ENCODE measurements at regions not wholly inside any gene's neighbourhood (a gene's known extent, or its start where the extent isn't known, plus 50 kb on each side); places are given as distances from the start of the nearest gene placed in this dataset.
A peak's percentile ranks its signal among the peaks of the same experiment; 100 is the strongest.

DNA sequence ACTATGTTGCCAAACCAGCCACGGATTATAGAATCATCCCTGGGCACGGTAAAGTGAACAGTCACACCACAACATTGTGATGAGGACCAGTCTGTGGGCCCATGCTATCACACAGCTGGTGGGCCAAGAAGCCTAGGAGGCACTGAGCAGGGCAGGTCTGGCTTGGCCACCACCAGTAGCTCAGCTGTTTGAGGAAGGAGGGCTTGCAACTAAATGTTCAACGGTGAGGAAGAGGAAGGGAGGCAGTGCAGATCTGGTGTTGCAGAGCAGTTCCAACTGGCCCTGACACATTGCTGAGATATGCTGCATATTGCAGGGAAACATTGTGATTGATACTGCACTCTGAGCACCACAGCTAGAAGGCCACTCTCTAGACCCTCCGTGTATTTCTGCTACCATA is 77.9 kb upstream of the ATG10 start:
- no peaks in the 10 kb centered on the region for H3K27me3 ChIP-seq (ENCODE audit: insufficient read depth, low read length)
- no peak overlapping the region for H3K4me3 ChIP-seq (ENCODE audit: low read length)
- H3K9me3 ChIP-seq (ENCODE audit: low read length): peaks cover 15% of the 10 kb centered on the region
- no peaks in the 10 kb centered on the region for H3K4me1 ChIP-seq (ENCODE audit: insufficient read depth, low read length)
- no peak overlapping the region for H2AFZ ChIP-seq (ENCODE audit: low read depth, low read length)
- H3K36me3 ChIP-seq (ENCODE audit: insufficient read depth, low read length): no peaks in the 10 kb centered on the region

DNA sequence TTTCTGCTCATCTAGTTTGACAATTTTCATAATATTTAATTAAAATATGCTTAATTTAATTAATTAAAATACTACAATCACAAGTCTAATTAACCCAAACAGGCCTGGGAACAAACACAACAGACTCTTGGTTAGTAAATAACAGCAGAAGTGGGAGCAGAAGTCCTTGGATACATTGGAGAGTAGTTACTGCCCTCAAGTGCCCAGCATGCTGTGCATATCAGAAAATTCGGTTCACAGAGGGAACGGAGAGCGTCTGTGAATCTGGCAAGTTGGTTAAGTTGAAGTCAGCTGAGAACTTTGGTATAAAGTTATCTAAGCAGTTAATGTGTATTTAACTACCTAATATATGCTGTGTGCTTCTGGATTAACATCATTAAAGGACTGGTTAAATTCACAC is 87.0 kb upstream of the ATG10 start:
- Histone ChIP-seq H3K27me3 (ENCODE audit: insufficient read depth, low read length) (no peaks in the 10 kb centered on the region), H3K4me3 (ENCODE audit: low read length) (no peak overlapping the region), H2AFZ (ENCODE audit: low read depth, low read length) (no peak overlapping the region)

DNA sequence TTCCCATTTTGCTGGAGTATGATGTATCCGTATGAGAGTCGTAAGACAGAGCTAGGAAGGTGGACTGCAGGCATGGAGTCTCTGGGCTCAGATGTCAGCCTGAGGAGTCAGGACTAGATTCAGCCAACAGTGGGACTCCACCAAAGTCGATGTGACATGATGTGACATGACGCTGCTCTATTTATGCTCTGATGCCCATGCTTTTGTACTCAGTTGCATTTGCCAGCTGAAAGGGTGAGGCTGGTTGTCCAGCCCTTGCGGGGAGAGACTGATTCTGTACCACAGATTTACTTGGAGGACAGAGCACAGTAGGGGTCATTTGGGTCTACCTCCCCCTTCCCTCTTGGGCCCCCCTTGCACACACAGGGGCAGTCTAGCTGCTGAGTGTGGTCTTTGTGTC is 88.5 kb upstream of the ATG10 start:
- H2AFZ ChIP-seq (ENCODE audit: low read depth, low read length): no peak overlapping the region
- H3K4me1 ChIP-seq (ENCODE audit: insufficient read depth, low read length): no peaks in the 10 kb centered on the region
- H3K4me3 ChIP-seq (ENCODE audit: low read length): no peak overlapping the region
- no peaks in the 10 kb centered on the region for H3K9me3 ChIP-seq (ENCODE audit: low read length)
- H3K27me3 ChIP-seq (ENCODE audit: insufficient read depth, low read length): no peaks in the 10 kb centered on the region
- H3K36me3 ChIP-seq (ENCODE audit: insufficient read depth, low read length): no peaks in the 10 kb centered on the region

More for the DNA sequence above, 87.0 kb upstream of the ATG10 start:
- Histone ChIP-seq H3K9me3 (ENCODE audit: low read length) (peaks cover 6% of the 10 kb centered on the region), H3K4me1 (ENCODE audit: insufficient read depth, low read length) (no peaks in the 10 kb centered on the region), H3K36me3 (ENCODE audit: insufficient read depth, low read length) (no peaks in the 10 kb centered on the region)

DNA sequence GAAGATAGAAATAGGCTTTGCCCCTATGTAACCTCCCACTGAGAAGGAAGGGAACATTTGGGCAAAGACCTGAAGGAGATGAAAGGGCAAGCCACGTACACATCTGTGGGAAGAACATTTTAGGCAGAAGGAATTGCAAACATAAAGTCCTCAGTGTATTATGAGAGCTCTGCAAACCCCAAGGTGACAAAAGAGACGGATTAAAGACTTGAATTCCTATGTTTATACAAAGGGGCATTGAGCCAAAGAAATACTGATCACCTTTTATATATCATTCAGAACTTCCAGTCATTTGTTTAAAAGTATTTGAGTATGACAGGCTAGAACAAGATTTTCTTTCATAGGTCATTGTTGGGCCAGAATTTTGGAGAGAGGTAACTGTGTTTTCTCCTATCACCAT is 90.2 kb upstream of the ATG10 start:
- H3K36me3 ChIP-seq (ENCODE audit: insufficient read depth, low read length): no peaks in the 10 kb centered on the region
- H2AFZ ChIP-seq (ENCODE audit: low read depth, low read length): no peak overlapping the region
- H3K4me3 ChIP-seq (ENCODE audit: low read length): no peak overlapping the region
- no peaks in the 10 kb centered on the region for H3K4me1 ChIP-seq (ENCODE audit: insufficient read depth, low read length)
- H3K27me3 ChIP-seq (ENCODE audit: insufficient read depth, low read length): no peaks in the 10 kb centered on the region
- no peaks in the 10 kb centered on the region for H3K9me3 ChIP-seq (ENCODE audit: low read length)

DNA sequence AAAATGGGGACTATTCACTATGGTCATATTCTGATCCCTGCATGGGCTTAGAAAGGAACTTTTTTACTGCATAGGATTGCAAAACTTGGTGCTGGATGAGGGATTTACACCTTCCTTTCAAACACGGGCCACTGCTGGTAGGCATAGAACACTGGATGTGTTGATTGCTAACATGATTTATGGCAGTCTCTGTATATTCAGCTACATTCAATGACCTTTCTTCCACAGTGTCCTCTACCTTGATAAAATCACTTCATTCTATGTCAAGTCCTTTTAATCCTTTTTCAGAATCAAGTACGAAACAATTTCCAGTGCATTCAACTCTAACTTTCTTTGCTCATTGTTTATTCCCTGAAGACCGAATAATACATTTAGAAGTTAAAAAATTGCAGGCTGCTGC is 91.9 kb upstream of the ATG10 start:
- Histone ChIP-seq H3K4me3 (ENCODE audit: low read length) (no peak overlapping the region), H3K4me1 (ENCODE audit: insufficient read depth, low read length) (no peaks in the 10 kb centered on the region), H3K9me3 (ENCODE audit: low read length) (no peaks in the 10 kb centered on the region), H3K27me3 (ENCODE audit: insufficient read depth, low read length) (no peaks in the 10 kb centered on the region), H2AFZ (ENCODE audit: low read depth, low read length) (no peak overlapping the region), H3K36me3 (ENCODE audit: insufficient read depth, low read length) (no peaks in the 10 kb centered on the region)

DNA sequence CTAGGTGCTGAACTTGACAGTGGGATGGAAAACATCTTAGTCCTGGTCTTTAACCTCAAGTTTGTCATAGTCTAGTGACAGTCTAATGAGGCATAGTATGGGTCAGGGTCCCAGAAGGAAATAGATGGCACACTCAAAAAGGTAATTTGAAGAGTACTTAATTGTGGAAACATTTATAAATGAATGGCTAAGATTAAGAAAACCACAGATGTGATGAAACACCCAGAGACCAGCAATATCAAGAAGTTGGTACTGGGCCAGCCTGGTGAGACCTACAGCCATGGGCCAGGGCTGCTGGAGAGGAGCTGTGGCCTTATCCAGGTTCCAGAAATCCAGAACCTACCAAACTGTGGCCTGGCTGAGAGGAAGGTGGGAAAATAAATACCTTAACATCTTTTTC is 93.5 kb upstream of the ATG10 start:
- no peaks in the 10 kb centered on the region for H3K27me3 ChIP-seq (ENCODE audit: insufficient read depth, low read length)
- H3K4me3 ChIP-seq (ENCODE audit: low read length): no peak overlapping the region
- no peaks in the 10 kb centered on the region for H3K9me3 ChIP-seq (ENCODE audit: low read length)
- no peaks in the 10 kb centered on the region for H3K4me1 ChIP-seq (ENCODE audit: insufficient read depth, low read length)
- no peak overlapping the region for H2AFZ ChIP-seq (ENCODE audit: low read depth, low read length)
- H3K36me3 ChIP-seq (ENCODE audit: insufficient read depth, low read length): no peaks in the 10 kb centered on the region

DNA sequence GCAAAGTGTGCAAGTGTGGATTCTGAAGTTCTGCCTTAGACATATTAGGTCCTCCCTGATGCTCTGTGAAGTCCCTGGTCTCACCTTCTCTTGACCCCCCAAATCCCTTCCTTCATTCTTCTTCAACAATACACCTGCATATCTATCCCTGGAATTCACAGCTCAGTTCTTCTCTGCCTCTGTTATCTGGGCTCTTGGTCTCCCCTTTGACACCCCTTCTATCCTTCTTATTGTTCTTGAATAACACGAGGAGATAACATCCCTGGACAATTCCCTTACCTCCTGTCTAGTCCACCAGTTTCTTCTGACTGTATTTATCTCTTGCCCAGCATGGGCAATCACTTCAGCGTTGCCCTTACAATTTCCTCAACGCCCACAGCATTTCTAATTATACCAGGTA is 104.8 kb upstream of the ATG10 start:
- Histone ChIP-seq H3K4me1 (ENCODE audit: insufficient read depth, low read length) (no peaks in the 10 kb centered on the region), H3K9me3 (ENCODE audit: low read length) (no peaks in the 10 kb centered on the region), H2AFZ (ENCODE audit: low read depth, low read length) (no peak overlapping the region), H3K4me3 (ENCODE audit: low read length) (no peak overlapping the region), H3K27me3 (ENCODE audit: insufficient read depth, low read length) (no peaks in the 10 kb centered on the region), H3K36me3 (ENCODE audit: insufficient read depth, low read length) (no peaks in the 10 kb centered on the region)

DNA sequence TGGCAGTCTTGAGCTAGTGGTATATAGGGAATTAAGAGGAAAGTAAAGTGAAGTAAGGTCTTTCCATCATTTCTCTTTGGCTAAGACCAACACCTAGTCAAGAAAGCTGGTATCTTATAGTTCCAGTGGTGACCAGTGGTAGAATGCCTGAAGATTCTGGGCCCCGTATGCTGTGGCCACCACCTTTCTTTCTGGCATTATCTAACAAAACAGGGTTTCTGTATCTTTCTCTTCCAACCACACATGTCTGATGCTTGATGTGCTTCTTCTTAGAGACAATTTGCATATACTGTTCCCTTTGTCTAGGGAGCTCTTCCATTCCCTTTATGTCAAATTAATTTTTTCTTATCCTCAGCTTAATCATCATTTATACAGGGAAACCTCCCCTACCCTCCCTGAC is 109.9 kb upstream of the SSBP2 start:
- Histone ChIP-seq H3K9me3 (ENCODE audit: low read length) (no peaks in the 10 kb centered on the region), H3K4me3 (ENCODE audit: low read length) (no peak overlapping the region), H3K27me3 (ENCODE audit: insufficient read depth, low read length) (no peaks in the 10 kb centered on the region), H2AFZ (ENCODE audit: low read depth, low read length) (no peak overlapping the region), H3K36me3 (ENCODE audit: insufficient read depth, low read length) (no peaks in the 10 kb centered on the region), H3K4me1 (ENCODE audit: insufficient read depth, low read length) (peaks cover 3% of the 10 kb centered on the region)

DNA sequence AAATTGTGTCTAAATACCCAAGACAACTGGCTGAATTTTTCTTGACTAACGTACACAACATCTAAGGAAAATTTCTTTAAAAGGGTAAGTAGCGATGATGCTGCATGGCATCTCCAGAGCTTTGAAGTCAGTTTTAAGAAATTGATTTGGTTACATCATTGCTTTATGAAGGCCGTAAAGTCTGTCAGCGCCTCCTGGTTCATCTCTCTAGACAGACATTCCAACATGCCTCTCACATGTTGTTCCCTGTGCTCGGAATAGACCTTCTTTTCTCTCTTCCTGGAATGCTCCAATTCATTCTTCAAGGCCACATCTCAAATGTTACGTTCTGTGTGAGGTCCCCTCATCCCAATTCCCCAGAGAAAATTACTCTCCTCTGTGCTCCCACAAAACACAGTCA is 108.7 kb upstream of the SSBP2 start:
- H3K4me1 ChIP-seq (ENCODE audit: insufficient read depth, low read length): peaks cover 14% of the 10 kb centered on the region
- H3K4me3 ChIP-seq (ENCODE audit: low read length): no peak overlapping the region
- no peaks in the 10 kb centered on the region for H3K27me3 ChIP-seq (ENCODE audit: insufficient read depth, low read length)
- H2AFZ ChIP-seq (ENCODE audit: low read depth, low read length): no peak overlapping the region
- no peaks in the 10 kb centered on the region for H3K36me3 ChIP-seq (ENCODE audit: insufficient read depth, low read length)
- H3K9me3 ChIP-seq (ENCODE audit: low read length): no peaks in the 10 kb centered on the region

DNA sequence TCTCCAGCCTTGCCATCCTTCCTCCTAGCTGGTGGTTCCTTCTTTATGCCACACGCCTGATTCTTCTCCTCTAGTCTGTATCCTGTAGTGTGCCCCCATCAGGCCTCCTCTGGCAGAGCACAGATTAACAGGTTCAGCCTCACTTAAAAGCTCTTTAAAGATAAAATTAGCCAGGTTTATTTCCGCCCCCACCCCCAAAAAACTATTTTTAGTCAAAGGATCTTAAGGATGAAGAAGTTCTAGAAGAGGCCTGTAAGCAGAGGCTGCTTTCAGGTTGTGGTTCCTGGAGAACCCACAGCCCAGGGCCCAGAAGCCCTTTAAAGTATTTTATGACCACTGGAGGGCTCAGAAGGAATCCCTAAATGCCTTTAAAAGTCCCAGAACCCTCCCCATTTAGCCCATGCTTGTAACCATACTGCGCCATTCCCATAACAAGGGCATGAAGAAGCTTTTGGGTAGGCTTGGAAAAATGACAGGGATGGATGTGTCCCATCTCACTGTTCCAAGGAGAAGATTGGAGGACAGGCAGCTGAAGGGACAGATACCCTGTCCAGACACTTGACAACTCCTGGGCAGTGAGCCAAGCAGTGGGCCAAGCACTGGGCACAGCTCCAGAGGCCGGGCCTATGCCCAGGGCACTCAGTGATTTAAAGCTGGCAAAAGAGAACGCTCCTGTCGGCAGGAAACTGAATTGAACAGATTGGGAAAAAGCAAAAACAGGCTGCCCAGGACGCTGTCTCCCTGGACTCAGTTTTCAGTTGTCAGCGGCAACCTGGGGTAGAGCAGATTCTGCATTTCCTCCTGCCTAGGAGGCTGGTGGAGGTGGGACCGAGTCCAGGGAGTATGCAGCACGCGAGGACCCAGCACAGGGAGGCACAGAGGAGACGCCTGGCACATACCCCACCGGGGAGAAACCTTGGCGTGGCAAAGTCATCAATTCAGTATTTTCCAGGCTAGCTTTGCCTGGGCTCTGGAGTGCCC is 106.3 kb upstream of the SSBP2 start:
- Histone ChIP-seq H3K27me3 (ENCODE audit: insufficient read depth, low read length) (no peaks in the 10 kb centered on the region), H3K4me3 (ENCODE audit: low read length) (no peak overlapping the region), H2AFZ (ENCODE audit: low read depth, low read length) (no peak overlapping the region), H3K36me3 (ENCODE audit: insufficient read depth, low read length) (no peaks in the 10 kb centered on the region), H3K4me1 (ENCODE audit: insufficient read depth, low read length) (peaks cover 35% of the 10 kb centered on the region), H3K9me3 (ENCODE audit: low read length) (no peaks in the 10 kb centered on the region)

DNA sequence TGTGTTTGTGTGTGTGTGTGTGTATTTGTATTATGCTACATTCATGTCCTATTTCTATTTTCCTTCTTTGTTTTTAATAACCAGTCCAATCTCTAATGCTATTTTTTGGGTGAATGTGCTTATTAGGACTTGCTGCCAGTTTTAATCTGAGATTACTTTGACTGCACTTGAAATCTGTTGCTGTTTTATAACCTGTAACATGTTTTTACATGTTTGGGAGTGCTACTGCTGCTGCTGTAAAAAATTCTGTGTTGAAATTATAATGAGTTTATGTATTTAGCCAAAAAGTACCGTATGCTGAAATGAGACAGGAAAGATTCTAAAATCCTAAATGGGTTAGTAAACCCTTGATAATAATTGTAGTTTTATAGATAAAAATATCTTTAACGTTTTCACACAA is 104.7 kb upstream of the SSBP2 start:
- Histone ChIP-seq H3K36me3 (ENCODE audit: insufficient read depth, low read length) (no peaks in the 10 kb centered on the region), H3K4me3 (ENCODE audit: low read length) (no peak overlapping the region), H3K4me1 (ENCODE audit: insufficient read depth, low read length) (peaks cover 43% of the 10 kb centered on the region), H3K9me3 (ENCODE audit: low read length) (no peaks in the 10 kb centered on the region), H2AFZ (ENCODE audit: low read depth, low read length) (no peak overlapping the region), H3K27me3 (ENCODE audit: insufficient read depth, low read length) (no peaks in the 10 kb centered on the region)

DNA sequence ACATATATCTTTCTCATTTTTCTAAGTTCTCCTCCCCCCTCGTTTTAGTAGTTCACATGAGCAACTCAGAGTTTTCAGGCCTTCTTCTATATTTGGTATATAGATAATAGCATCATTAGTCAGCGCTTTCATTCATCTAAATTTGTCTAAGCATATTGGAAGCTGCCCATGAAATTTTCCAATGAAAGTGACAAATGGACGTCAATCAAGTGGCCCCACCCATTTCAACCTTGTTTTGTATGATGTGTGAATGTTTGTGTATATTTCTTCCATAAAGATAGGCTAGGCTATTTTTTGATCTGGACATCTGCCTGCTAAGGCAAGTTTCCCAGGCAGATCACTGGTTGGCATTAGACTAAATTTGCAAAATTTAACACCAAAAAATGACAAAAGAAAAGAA is 104.0 kb upstream of the SSBP2 start:
- H3K9me3 ChIP-seq (ENCODE audit: low read length): no peaks in the 10 kb centered on the region
- no peaks in the 10 kb centered on the region for H3K36me3 ChIP-seq (ENCODE audit: insufficient read depth, low read length)
- no peak overlapping the region for H2AFZ ChIP-seq (ENCODE audit: low read depth, low read length)
- H3K4me3 ChIP-seq (ENCODE audit: low read length): no peak overlapping the region
- no peaks in the 10 kb centered on the region for H3K27me3 ChIP-seq (ENCODE audit: insufficient read depth, low read length)
- H3K4me1 ChIP-seq (ENCODE audit: insufficient read depth, low read length): peaks cover 50% of the 10 kb centered on the region

DNA sequence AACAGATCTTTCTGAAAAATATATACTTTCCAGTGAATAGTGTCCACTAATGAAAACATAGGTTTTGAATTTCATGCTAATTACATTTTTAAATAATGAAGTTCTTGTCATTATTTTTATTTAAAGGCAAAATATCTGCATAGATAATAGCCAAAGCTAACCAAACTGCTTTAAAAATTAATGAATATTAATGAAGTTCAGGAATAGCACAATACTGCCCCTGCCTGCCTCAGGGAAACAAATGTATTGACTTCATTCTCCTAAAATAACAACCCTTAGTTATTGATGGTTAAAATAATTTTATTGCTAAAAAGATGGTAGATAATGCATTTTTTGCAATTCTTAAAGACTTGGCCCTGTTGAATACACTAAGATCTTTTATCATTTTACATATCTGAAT is 103.6 kb upstream of the SSBP2 start:
- Histone ChIP-seq H2AFZ (ENCODE audit: low read depth, low read length) (no peak overlapping the region), H3K9me3 (ENCODE audit: low read length) (no peaks in the 10 kb centered on the region), H3K36me3 (ENCODE audit: insufficient read depth, low read length) (no peaks in the 10 kb centered on the region), H3K4me3 (ENCODE audit: low read length) (no peak overlapping the region), H3K4me1 (ENCODE audit: insufficient read depth, low read length) (peaks cover 54% of the 10 kb centered on the region), H3K27me3 (ENCODE audit: insufficient read depth, low read length) (no peaks in the 10 kb centered on the region)

DNA sequence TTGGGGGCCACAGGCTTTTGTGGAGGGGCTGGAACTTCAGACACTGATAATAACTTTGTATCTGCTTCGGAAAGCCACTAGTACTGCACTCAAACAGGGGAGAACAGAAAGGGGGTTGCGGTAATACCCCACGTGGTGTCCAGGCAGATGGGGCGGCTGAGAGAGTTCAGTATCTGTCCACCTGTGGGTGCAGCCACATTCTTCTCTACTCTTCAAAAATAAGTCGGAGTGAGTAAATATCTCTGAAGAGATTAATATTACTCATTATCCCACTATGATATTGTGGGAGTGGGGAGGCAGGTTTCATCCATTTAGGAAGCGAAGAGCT is 102.1 kb upstream of the SSBP2 start:
- no peaks in the 10 kb centered on the region for H3K27me3 ChIP-seq (ENCODE audit: insufficient read depth, low read length)
- peak overlapping the region; percentile 12 for H2AFZ ChIP-seq (ENCODE audit: low read depth, low read length)
- H3K9me3 ChIP-seq (ENCODE audit: low read length): no peaks in the 10 kb centered on the region
- H3K36me3 ChIP-seq (ENCODE audit: insufficient read depth, low read length): no peaks in the 10 kb centered on the region
- peaks cover 68% of the 10 kb centered on the region for H3K4me1 ChIP-seq (ENCODE audit: insufficient read depth, low read length)
- H3K4me3 ChIP-seq (ENCODE audit: low read length): peak overlapping the region; percentile 91
